GM18508 (cell line): ENCODE measurements at regions not wholly inside any gene's neighbourhood (a gene's known extent, or its start where the extent isn't known, plus 50 kb on each side); places are given as distances from the start of the nearest gene placed in this dataset.
"Not testable (repeated sequence)": the region's sequence is repeated elsewhere in the genome, so short reads cannot be mapped to it uniquely, and the experiment has no call there.

Source experiments
- ATAC-seq: cut with Tn5 transposase; IDR thresholded peaks from one replicate; pipeline ENCODE4 v1.9.1; 2021; ENCODE audit warnings: moderate number of reproducible peaks; ENCODE audit not compliant: insufficient read depth, unreplicated experiment

- ATAC-seq, result no peak
These were observed 94.7 kb downstream of the NOG start for GRCh38 chr17:56688151-56688550.

GRCh38 chr17:56690441-56691291 is 97.2 kb downstream of the NOG start:
- ATAC-seq, result no peak

DNA sequence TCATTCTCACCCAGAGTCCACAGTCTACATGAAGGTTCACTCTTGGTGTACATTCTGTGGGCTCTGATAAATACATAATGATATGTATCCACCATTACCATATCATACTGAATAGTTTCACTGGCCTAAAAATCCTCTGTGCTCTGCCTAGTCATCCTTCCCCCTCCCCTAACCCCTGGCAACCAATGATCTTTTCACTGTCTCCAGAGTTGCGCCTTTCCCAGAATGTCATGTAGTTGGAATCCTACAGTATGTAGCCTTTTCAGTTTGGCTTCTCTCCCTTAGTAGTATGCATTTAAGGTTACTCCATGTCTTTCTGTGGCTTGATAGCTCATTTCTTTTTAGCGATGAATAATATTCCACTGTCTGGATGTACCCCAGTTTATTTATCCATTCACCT is 101.3 kb downstream of the NOG start:
- no peak for ATAC-seq

DNA sequence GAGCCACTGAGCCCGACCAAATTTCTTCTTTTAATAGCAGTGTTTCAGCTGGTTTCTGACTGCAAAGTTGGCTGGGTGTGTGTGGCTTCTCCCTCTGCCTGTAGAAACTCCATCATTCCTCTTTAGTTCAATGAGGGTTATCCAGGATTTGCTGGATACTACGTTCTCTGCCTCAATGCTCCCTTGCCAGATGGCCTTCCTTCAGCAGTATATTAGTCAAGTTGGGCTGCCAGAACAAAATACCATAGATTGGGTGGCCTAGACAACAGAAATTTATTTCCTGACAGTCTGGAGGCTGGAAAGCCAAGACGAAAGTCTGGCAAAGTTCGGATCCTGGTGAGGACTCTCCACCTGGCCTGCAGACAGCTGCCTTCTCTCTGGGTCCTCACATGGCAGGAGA is 103.7 kb downstream of the NOG start:
- no peak for ATAC-seq

GRCh38 chr17:56699186-56699894 is 105.8 kb downstream of the NOG start:
- no peak for ATAC-seq

- ATAC-seq, result no peak
These were observed 107.5 kb downstream of the NOG start for GRCh38 chr17:56700919-56701420.

- no peak for ATAC-seq
These were observed 114.1 kb downstream of the NOG start for GRCh38 chr17:56707312-56708219.

DNA sequence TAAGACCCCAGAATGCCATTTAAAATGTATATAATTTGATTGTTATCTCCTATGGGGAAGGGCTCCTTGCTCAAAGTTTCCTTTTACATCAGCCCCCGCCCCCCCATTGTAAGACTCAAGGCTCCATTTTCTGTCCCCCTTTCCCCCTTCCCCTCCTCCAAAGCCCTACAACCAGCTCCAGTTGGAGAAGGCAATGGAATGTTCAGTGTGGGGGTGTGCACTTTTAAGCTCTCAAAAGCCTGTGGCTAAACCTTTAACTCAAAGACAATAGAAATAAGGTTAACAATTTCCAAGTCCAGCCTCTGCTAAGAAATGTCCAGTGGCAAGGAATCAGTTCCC is 114.7 kb downstream of the NOG start:
- ATAC-seq, result no peak

DNA sequence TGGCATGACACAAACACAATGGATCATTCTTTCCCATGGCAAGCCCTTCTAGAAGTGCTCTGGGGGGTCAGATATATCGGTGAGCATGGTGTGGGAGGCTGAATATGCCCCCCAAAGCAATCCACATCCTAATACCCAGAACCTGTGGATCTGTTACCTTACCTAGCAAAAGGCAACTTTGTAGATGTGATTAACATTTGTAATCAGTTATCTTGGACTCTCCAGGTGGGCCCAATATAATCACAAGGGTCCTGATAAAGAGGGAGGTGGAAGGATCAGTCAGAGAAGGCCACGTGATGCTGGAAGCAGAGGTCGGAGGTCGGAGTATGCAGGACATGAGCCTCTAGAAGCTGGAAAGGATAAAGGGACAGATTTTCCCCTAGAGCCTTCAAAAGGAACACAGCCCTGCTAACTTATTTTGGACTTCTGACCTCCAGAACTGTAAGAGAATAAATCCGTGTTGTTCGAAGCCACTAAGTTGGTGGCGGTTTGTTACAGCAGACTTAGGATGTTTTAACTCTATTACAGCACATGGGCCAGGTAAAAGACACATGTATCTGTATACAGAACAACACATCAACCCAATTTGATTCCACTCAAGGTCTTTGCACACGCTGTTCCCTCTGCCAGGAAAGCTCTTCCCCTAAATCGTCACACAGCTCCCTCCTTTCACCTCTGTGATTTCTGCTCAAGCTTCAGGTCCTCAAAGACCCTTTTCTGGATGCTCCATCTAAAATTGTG is 115.3 kb downstream of the NOG start:
- ATAC-seq, result no peak

GRCh38 chr17:56710986-56711385 is 117.5 kb downstream of the NOG start:
- ATAC-seq, result no peak

DNA sequence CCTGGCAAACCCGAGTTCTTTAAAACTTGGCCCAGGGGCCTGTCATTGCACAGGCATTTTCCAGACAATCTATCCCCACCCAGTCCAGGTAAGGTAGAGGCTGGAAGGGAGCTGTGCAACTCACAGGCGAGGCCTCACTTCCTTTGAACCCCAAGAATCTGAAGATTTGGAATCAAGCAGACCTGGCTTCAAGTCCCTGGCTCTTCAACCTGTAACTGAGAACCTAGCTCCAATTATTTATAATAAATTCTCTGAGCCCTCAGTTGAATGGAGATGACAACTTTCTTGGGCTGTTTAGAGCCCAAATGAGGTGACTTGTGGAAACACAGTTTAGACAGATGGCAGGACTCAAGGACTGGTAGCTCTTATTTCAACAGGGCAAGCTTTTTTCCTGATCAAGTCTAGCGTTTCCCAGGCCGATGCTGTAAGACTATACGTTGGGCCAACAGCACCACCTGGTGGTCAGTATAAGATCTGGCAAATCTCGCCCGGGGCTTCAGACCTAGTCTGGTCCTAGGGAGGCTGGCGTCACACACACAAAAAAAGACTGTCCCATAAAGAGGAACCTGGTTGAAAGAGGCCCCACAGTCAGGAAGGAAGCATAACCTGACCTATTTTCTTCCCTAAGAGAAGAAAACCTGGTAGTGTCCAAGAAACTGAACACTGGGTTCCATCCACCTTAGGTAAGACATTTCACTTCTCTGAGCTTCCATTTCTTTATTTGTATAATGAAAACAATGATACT is 117.9 kb downstream of the C17orf67 start:
- no peak for ATAC-seq

DNA sequence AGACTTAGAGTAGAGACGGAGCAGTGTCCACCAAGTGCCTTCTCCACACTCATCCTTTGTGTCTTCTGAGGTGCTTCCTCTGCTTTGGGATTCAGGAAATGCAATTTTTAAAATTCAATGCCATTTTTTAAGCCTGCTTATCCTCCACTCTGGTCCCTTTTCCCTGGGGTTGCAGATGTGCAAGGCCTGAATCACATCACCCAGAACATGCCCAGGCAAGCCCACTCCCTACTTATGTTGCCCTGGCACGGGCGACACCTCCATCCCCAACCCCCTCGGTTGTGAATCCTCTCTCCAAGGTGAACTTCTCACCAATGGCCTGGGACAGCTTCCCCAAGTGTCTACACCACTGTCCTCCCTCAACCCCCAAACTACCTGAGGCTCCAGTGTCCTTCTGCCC is 116.2 kb downstream of the C17orf67 start:
- ATAC-seq, result no peak

DNA sequence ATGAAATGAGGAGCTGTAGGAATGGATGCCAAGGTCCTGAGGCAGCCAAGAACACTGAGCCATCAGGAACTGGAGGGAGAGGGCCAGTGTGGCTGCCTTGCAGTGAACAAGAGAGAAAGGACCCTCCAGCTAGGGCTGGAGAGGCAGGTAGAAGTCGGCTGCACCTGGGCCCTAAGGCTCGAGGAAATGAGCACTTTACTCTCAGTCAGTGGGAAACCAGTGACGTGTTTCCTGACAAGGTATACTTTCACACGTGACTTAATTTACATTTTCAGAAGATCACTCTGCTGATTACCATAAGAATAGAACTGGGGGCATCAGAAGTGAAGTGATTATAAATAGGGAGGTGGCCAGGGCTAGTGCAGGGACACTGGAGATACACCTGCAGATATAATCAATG is 115.2 kb downstream of the C17orf67 start:
- no peak for ATAC-seq

DNA sequence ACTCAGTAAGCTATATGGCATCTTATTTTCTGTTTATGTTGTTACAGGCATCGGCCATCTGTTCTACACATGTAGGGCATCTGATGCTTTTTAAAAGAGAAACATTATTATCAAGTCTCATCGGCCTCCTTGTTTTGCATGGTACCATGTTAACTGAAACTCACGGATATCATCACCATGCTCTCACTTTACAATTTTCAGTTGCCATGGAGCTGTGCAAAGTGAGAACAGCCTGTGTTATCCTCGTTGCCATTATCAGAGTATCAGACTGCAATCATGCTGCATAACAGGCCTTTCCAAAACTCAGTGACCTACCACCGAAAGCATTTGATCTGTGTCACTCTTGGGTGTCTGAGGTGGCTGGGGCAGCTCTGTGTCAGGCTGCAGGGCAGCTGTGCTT is 110.3 kb downstream of the C17orf67 start:
- ATAC-seq, result no peak

DNA sequence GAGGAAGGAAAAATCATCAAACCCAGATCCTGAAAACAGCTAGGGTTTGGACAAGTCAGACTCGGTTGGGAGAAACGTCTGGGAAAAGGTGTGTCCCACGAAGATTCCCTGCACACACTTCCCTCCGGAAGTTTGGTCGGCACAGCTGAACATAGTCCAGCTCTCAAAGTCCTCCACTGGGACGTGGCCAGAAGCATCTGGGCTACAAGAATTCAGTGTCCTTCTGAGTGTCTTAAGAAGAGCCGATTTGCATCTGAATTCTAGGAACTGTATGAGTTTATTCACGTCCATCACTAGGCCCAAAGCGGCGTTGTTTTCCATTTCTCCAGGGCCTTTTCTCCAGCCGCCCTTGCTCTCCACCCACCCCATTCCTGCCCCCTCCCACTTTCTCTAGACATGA is 109.1 kb downstream of the C17orf67 start:
- no peak for ATAC-seq

GRCh38 chr17:56725144-56725543 is 108.6 kb downstream of the C17orf67 start:
- no peak for ATAC-seq

GRCh38 chr17:56727876-56728617 is 105.7 kb downstream of the C17orf67 start:
- ATAC-seq, result no peak

- ATAC-seq, result not testable (repeated sequence)
These were observed 102.6 kb downstream of the C17orf67 start for GRCh38 chr17:56731096-56731495.

DNA sequence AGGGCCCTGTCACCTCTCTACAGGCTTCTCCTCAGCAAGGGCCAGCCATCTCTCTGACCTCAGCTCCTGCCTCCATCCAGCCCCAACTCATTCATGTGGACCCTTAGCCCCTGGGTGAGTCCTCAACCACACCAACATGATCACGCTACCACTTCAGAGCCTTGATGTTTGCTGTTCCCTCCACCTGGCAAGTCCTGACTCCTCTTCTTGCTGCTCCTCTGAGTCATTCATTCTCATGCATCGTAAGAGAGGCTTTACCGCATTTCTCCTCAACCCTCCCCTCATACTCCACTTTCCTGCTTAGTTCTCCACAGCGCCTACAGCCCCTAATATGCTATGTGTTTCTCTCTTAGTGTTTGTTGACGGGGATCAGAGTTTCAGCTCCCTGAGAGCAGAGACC is 99.9 kb downstream of the C17orf67 start:
- ATAC-seq, result no peak
